Stimulated activated effector memory CD8-positive, alpha-beta T cell treated with anti-CD3 and anti-CD28 coated beads, Interleukin-12 subunit alpha, Interleukin-12 subunit beta, amount 100 ng/mL, for 72 hours (primary cell): ENCODE measurements at regions not wholly inside any gene's neighbourhood (a gene's known extent, or its start where the extent isn't known, plus 50 kb on each side); places are given as distances from the start of the nearest gene placed in this dataset.
"Not testable (repeated sequence)": the region's sequence is repeated elsewhere in the genome, so short reads cannot be mapped to it uniquely, and the experiment has no call there.

Experiments
- ATAC-seq: fragments of 150-1000 bp; cut with Tn5 transposase; 2 replicates; pipeline ENCODE4 v1.10.0; 2021
- DNase-seq, 2 donors: peaks; one replicate each; pipeline ENCODE4 v3.0.0; 2021 to 2022; ENCODE audit warnings: low spot score in 2 of 2
- H3K27ac Mint-ChIP-seq: one replicate; pipeline ENCODE4 v1.8.0; 2022; ENCODE audit warnings: mild to moderate bottlenecking, mixed read lengths
- H3K36me3 Mint-ChIP-seq: one replicate; pipeline ENCODE4 v1.8.0; 2022; ENCODE audit warnings: mild to moderate bottlenecking, mixed read lengths
- H3K4me1 Mint-ChIP-seq: one replicate; pipeline ENCODE4 v1.8.0; 2022; ENCODE audit warnings: mixed read lengths
- H3K4me3 Mint-ChIP-seq: one replicate; pipeline ENCODE4 v1.8.0; 2022; ENCODE audit warnings: mild to moderate bottlenecking, mixed read lengths
- H3K9me3 Mint-ChIP-seq: one replicate; pipeline ENCODE4 v1.8.0; 2022; ENCODE audit warnings: mixed read lengths

DNA sequence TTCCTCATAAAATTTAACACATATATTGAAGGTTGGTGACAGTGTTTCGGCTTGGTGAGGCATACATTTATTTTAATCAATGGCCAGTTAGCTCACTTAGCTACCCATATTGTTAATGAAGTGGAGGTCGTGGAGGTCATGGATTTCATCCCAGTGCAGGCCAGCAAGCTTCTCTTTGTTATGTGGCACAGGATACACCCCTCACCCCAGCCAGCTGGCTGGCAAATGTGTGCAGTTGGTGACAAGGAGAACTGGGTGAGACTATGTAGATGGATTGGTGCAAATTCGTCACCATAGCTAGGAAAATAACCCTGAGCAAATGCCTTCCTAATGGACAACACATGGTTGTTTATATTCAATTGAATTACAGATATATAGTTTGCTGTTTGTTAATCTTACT is 50.5 kb upstream of the FOXP2 start:
- H3K9me3 Mint-ChIP-seq, result peaks cover 4% of the 10 kb centered on the region
- no peak overlapping the region for H3K4me3 Mint-ChIP-seq
- ATAC-seq (no peak), DNase-seq (no peak)
- no peaks in the 10 kb centered on the region for H3K4me1 Mint-ChIP-seq
- no peaks in the 10 kb centered on the region for H3K36me3 Mint-ChIP-seq
- no peak overlapping the region for H3K27ac Mint-ChIP-seq

DNA sequence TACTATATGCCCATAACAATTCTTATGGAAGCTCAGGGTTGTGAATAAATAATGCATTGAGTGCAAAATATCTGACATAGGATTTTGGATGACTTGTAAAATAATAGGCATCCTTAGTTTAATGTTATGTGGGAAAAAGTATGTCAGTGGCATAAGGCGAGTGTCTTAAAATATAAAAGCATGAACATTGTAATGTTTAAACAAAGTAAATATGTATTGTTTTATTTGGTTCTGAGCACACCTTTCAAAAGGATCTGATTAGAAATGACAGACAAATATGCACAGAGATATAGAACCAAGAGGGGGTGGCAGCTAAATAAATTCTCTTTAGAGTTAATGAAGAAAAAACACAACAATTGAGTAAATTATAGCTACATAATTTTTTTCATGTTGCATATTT is 51.3 kb upstream of the FOXP2 start:
- no peak overlapping the region for H3K4me3 Mint-ChIP-seq
- ATAC-seq, result no peak
- no peak overlapping the region for H3K27ac Mint-ChIP-seq
- H3K4me1 Mint-ChIP-seq, result no peaks in the 10 kb centered on the region
- H3K36me3 Mint-ChIP-seq, result no peaks in the 10 kb centered on the region
- no peak for DNase-seq
- H3K9me3 Mint-ChIP-seq, result peaks cover 4% of the 10 kb centered on the region

DNA sequence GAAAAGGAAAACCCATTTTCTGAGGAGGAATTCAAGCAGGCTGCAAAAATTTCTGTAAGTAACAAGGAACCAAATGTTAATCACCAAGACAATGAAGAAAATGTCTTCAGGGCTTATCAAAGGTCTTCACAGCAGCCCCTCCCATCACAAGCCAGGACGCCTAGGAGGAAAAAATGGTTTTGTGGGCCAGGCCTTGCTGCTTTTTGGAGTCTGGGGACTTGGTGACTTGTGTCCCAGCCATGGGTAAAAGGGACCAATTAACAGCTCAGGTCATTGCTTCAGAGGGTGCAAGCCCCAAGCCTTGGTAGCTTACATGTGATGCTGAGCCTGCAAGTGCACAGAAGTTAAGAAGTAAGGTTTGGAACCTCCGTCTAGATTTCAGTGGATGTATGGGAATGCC is 55.7 kb upstream of the FOXP2 start:
- Mint-ChIP-seq H3K27ac (no peak overlapping the region), H3K4me3 (no peak overlapping the region), H3K9me3 (peaks cover 6% of the 10 kb centered on the region), H3K36me3 (no peaks in the 10 kb centered on the region), H3K4me1 (no peaks in the 10 kb centered on the region)
- DNase-seq (no peak), ATAC-seq (no peak)

DNA sequence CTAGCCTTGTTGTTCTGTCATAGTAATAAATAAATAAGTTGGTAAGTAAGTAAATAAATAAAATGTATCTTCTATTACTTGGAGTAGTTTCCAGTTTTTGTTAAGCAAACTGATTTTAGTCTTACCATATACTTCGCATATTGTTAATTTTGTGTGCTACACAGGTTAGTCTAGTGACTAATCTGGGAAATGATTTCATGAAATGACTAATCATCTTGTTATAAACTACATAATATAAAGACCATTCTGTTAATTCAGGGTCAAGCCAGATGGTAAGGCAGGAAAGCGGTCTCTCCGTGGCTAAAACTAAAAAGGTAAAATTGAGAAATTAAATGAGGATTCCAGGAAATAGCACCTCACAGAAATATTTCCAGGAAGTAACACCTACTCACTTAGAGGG is 58.5 kb upstream of the FOXP2 start:
- Mint-ChIP-seq H3K4me3 (no peak overlapping the region), H3K36me3 (no peaks in the 10 kb centered on the region), H3K4me1 (no peaks in the 10 kb centered on the region), H3K27ac (no peak overlapping the region), H3K9me3 (peaks cover 6% of the 10 kb centered on the region)
- no peak for ATAC-seq
- no peak for DNase-seq

DNA sequence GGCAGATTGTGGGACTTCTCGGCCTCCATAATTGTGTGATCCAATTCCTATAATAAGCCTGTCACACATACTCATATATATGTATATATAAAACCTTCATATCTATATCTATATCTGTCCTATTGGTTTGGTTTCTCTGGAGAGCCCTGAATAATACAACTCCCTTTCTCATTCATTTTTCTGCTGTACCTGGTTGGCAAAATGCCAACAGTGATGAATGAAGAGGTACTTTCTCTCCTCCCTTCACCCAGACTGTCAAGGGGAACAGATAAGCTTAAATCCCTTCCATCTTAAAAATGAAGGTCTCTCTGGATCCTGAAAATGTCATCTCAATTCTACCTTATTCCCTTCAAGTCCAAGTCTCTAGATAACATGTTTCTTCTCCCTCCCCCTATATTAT is 60.3 kb upstream of the FOXP2 start:
- Mint-ChIP-seq H3K27ac (no peak overlapping the region), H3K36me3 (no peaks in the 10 kb centered on the region), H3K9me3 (peaks cover 2% of the 10 kb centered on the region), H3K4me3 (no peak overlapping the region), H3K4me1 (no peaks in the 10 kb centered on the region)
- DNase-seq, result no peak
- ATAC-seq, result no peak

DNA sequence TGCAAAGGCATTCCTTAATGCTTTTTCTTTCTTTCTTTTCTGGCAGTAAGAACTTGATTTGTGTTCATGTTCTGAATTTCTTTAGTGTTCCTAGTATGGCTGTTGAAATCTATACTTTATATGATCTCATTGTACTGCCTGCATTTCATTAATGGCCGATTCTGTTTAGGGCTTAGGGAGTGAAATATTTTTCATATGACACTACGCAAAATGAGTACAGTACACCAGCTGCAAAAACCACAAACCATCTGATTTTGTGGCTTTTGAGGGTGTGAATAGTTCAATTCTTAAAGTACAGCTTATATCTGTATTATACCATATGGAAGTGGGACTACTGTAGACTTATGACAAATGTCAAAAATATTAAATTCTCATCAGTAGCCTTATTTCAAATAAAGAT is 69.1 kb upstream of the FOXP2 start:
- H3K36me3 Mint-ChIP-seq, result no peaks in the 10 kb centered on the region
- no peak overlapping the region for H3K27ac Mint-ChIP-seq
- no peaks in the 10 kb centered on the region for H3K4me1 Mint-ChIP-seq
- ATAC-seq (no peak), DNase-seq (no peak)
- no peak overlapping the region for H3K4me3 Mint-ChIP-seq
- H3K9me3 Mint-ChIP-seq, result no peaks in the 10 kb centered on the region

DNA sequence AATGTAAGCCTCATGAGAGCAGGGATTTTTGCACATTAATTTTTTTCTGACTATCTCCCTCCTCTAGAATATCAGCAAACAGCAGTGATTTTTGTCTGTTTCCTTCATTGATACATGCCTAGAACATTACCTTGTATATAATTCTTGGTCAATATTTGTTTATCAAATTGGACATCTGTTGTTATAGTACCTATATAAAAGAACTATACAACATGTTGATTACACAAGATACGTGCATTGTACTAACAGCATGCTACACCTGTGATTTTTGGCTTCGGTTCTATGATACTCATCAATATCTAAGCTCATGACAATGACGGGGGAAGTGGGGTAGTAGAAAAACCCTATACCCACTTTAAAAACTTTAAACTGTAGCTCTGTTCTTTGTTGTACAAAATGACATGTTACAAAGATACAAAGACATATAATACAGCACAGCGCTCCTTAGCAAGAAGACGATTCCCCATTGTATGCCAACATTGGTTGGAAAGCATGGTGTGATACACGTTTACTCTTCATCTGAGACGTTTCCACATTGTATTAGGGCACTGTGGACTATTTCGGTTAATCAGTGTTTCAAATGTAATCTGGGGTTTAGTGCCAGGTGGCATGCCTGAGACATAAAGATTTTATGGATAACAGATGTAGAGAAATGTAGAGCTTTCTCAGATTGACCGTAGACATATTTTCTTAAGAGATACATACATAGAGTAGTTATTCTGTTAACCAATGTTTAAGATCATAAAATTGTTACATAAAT is 70.5 kb upstream of the FOXP2 start:
- no peak for ATAC-seq
- no peaks in the 10 kb centered on the region for H3K9me3 Mint-ChIP-seq
- no peaks in the 10 kb centered on the region for H3K4me1 Mint-ChIP-seq

DNA sequence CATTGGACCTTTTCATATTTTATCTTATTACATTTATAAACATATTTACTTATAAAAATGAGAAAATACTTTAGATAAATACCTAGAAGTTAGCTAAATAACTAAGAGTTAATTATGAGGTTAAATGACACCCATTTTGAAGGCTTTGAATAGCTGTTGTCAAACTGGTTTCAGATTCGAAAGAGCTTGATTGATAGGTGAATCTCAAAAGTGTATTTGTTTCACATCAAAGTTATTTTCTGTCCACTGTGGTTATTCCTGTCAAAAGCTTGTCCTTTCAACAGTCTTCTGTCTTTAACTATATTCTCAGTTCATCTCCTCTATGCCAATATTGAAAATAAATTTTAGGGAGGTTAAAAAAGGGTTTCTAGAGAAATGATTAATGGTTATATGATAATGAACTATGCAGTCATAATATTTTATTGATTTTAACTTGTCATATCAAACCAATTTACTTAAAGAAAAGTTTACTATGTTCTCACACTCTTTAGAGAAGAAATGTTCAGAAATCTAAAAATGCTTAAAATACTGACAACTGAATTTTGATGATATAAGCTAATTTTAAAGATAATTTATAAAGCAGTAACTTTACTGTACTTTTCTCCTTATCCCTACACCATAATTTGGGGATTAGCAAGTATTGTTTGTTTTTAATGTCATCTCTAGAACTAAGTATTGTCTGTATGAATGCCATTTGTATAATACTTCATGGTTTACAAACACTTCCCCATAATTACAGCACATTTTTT is 72.0 kb upstream of the FOXP2 start:
- no peaks in the 10 kb centered on the region for H3K4me1 Mint-ChIP-seq
- ATAC-seq, result no peak
- no peak overlapping the region for H3K4me3 Mint-ChIP-seq
- no peak overlapping the region for H3K27ac Mint-ChIP-seq
- H3K9me3 Mint-ChIP-seq, result no peaks in the 10 kb centered on the region
- DNase-seq, result no peak
- H3K36me3 Mint-ChIP-seq, result no peaks in the 10 kb centered on the region

More for the DNA sequence above, 70.5 kb upstream of the FOXP2 start:
- DNase-seq, result no peak
- Mint-ChIP-seq H3K36me3 (no peaks in the 10 kb centered on the region), H3K4me3 (no peak overlapping the region), H3K27ac (no peak overlapping the region)

DNA sequence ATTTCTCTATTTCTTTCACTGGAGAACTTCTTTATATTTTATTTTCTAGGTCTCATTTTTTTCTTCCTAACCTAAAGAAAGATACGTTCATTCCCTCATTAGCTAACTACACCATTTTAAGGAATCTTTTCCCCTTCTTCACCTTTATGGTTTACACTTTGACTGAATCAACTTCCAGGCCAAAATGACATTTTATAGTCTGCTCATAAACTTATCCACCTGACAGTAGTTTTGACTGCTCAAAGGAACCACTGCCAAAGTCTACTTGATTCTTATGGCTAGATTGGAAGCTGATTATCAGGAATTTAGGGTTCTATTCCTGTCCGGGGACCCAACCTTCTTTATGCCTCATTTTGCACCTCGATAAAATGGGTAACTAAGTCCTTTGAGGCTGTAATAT is 73.0 kb upstream of the FOXP2 start:
- Mint-ChIP-seq H3K27ac (no peak overlapping the region), H3K4me3 (no peak overlapping the region), H3K4me1 (no peaks in the 10 kb centered on the region), H3K36me3 (no peaks in the 10 kb centered on the region), H3K9me3 (no peaks in the 10 kb centered on the region)
- DNase-seq (no peak), ATAC-seq (no peak)

DNA sequence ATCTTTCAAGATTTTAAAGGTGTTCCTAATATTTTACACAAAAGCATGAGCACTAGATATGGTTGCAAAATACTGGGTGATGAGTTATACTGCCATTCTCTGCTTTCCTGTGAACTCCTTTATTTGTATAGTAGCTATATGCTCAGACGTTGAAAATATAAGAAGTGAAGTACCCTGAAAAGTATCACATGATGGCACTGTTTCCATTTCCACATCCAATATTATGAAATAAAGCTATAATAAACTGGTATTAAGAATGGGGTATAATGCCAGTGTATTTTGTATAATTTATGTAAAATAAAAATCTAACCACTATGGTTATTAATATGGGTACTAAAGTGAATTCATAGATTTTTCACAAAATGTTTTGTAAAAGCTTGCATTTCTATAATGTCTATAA is 79.6 kb upstream of the FOXP2 start:
- no peak for DNase-seq
- Mint-ChIP-seq H3K4me1 (no peaks in the 10 kb centered on the region), H3K36me3 (no peaks in the 10 kb centered on the region), H3K9me3 (no peaks in the 10 kb centered on the region), H3K27ac (no peak overlapping the region), H3K4me3 (no peak overlapping the region)
- ATAC-seq, result no peak

DNA sequence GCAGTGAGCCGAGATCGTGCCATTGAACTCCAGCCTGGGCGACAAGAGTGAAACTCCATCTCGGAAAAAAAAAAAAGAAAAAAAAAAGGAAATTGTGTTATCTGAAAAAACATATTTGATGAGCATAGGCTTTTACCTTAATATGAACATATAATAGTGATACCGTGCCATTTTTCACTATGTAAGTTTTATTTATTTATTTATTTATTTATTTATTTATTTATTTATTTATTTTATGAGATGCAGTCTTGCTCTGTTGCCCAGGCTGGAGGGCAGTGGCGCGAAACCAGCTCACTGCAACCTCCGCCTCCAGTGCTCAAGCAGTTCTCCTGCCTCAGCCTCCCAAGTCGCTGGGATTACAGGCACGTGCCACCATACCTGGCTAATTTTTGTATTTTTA is 85.2 kb upstream of the FOXP2 start:
- not testable (repeated sequence) for H3K4me3 Mint-ChIP-seq, H3K27ac Mint-ChIP-seq, ATAC-seq, H3K4me1 Mint-ChIP-seq, DNase-seq, H3K36me3 Mint-ChIP-seq, H3K9me3 Mint-ChIP-seq

DNA sequence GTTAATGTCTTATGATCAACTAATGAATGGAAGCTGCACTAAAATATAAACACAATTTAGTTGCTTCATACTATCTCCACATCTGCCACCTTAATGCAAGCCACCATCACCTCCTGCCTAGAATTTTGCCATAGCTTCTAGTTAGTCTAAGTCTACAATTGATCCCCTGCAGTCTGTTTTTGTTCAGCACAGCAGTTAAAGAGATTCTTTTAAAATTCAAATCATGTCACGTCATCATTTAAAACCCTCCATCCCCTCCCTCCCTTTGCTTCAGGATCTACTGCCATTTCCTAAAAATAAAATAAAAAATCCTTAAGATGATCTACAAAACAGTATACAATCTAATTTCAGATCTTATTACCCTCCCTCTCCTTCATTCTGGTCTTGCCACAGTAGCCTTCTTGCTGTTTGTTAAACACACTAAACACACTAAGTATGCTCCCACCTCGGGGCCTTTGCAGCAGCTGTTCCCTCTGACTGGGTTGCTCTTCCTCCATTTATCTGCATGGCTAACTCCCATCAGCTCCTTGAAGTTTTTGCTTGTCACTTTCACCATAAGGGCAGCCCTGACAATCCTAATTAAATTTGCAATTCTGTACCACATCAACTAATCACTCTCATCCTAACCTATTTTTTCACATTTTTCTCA is 97.0 kb upstream of the FOXP2 start:
- Mint-ChIP-seq H3K4me3 (no peak overlapping the region), H3K4me1 (no peaks in the 10 kb centered on the region), H3K36me3 (no peaks in the 10 kb centered on the region), H3K9me3 (no peaks in the 10 kb centered on the region), H3K27ac (no peak overlapping the region)
- ATAC-seq (no peak), DNase-seq (no peak)

DNA sequence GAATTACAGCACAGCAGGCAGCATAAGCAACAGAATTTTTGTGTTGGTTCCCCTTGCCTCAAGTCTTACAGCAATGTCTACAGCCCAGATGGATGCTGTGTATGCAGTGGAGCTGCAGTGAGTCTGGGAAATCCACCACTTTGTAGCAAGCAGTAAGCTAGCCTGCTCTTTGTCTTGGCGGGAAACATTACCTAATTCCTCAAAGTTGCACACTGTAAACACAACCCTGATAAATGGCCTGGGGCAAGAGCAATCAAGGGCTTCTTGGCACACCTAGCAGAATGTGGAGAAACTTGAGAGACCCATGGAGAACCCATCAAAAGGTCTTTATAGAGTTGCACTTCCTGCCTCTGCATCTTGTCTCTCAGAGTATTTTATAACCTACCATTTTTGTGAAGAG is 102.0 kb upstream of the FOXP2 start:
- Mint-ChIP-seq H3K27ac (no peak overlapping the region), H3K9me3 (no peaks in the 10 kb centered on the region), H3K4me3 (no peak overlapping the region), H3K36me3 (no peaks in the 10 kb centered on the region), H3K4me1 (no peaks in the 10 kb centered on the region)
- DNase-seq, result no peak
- ATAC-seq, result no peak

DNA sequence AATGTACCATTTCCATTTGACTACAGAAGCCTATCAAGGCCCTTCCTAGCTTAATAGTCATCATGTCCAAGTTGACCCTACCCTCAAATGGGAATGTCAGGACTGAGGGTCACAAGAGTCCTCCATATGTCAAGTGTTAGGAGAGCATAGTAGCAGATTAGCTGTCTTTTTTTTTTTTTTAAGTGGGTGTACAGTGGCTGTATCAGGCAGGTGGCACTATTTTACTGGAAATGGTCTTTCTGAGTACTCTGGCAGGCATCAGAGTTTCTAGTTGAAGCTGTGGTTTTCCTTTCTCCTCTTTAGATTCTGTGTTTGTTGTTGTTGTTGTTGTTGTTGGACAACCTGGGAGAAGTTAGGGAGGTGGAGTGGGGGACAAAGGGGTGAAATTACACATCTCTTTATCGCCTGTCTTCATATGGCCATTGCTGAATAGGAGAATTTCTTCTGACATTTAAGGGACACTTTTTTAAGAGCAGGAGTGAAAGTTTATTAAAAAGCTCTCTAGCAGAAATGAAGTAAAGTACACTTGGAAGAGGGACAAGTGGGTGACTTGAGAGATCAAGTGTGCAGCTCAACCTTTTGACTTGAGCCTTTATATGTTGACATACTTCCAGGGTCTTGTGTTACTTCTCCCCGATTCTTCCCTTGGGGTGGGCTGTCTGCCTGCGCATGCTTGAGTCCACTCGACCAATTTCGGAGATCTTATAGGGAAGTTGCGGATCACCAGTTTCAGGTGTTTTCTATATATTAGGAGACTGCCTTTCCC is 104.1 kb upstream of the FOXP2 start:
- no peak overlapping the region for H3K27ac Mint-ChIP-seq
- no peaks in the 10 kb centered on the region for H3K9me3 Mint-ChIP-seq
- no peaks in the 10 kb centered on the region for H3K4me1 Mint-ChIP-seq
- no peak overlapping the region for H3K4me3 Mint-ChIP-seq
- DNase-seq, result no peak
- ATAC-seq, result no peak
- no peaks in the 10 kb centered on the region for H3K36me3 Mint-ChIP-seq

DNA sequence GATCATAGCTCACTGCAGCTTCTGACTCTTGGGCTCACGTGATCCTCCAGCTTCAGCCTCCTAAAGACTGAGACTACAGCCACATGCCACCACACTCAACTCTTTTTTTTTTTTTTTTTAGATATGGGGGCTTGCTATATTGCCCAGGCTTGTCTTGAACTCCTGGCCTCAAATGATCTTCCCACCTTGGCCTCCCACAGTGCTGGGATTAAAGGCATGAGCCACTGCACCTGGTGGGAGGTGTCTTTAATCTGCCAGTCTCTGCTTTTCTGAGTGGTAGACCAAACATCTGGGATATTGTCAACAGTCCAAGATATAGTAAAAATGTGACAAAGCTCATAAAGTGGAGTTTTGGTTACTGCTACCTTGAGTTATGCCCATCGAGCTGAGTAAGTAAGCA is 104.9 kb upstream of the FOXP2 start:
- ATAC-seq (no peak), DNase-seq (no peak)
- no peak overlapping the region for H3K27ac Mint-ChIP-seq

More for the DNA sequence above, 104.9 kb upstream of the FOXP2 start:
- Mint-ChIP-seq H3K9me3 (no peaks in the 10 kb centered on the region), H3K36me3 (no peaks in the 10 kb centered on the region), H3K4me1 (no peaks in the 10 kb centered on the region), H3K4me3 (no peak overlapping the region)
